ENCODE measurements at regions not wholly inside any gene's neighbourhood (a gene's known extent, or its start where the extent isn't known, plus 50 kb on each side); places are given as distances from the start of the nearest gene placed in this dataset.

GRCh38 chr11:43558146-43558545 lies 122.4 kb upstream of the HSD17B12 start:
- TF ChIP-seq CTCF (IDR thresholded peaks at IDR 0.05; ENCODE audit: insufficient read depth, low read length), result no peak
- no peak for TF ChIP-seq POLR2AphosphoS5 (IDR thresholded peaks at IDR 0.05; ENCODE audit: low read depth)
- TF ChIP-seq REST (IDR thresholded peaks at IDR 0.05; ENCODE audit: insufficient replicate concordance, low read depth), result no peak
- no peak for TF ChIP-seq SPI1 (IDR thresholded peaks at IDR 0.05; ENCODE audit: borderline replicate concordance, low read depth)
